ENCODE measurements at regions not wholly inside any gene's neighbourhood (a gene's known extent, or its start where the extent isn't known, plus 50 kb on each side); places are given as distances from the start of the nearest gene placed in this dataset.
"Not testable (repeated sequence)": the region's sequence is repeated elsewhere in the genome, so short reads cannot be mapped to it uniquely, and the experiment has no call there.

DNA sequence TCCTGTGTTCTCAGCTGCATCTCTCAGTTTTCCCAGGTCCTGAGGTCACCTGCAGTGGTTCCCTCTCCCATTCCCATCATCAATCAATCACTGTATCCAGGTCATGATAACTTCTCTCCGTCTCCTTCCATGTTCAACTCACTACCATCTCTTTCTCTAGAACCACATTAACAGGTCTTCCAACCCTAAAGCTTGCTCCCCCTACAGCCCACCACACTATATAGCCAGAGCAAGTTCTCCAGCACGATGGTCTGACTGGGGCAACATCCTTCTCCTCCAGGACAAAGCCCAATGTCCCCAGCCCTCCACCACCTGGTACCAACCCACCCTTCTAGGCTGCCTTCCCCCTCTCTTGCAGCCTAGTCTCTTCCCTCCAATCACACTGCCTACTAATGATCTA, 241.6 kb downstream of the CDK5RAP2 start:
- no peak for DNase-seq

DNA sequence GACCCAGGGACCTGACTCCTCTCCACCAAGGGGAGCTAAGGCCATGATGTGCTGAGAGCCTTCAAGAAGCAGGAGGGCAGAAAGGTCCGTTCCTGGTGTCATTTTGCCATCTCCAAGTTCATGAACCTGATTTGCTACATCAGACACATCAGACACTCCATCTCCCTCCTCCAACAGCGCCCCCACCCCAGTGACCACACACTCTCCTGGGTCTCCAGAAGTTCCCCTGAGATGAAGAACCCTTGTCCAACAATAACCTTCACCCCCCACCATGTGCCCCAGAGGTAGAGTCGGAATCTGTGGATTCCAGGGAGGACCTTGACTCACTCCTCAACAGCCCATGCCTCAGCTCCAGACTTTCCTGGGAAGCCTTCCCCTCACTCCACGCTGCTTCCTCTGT, 242.8 kb downstream of the CDK5RAP2 start:
- DNase-seq: no peak

DNA sequence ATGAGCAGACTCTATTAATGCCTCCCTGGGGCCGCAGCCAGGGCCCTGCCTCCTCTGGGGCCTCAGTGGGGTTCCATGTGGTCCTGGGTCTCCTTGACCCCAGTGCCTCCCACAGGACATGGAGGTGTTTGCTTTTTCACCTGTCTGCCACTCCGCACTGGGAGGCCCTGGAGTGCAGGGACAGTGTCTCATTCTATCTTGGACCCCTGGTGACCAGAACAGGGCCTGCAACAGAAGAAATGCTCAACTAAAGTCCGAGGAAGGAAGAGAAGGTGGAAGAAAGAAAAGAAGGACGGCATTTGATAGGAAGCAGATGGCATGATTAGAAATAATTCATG, 243.2 kb downstream of the CDK5RAP2 start:
- no peak for DNase-seq

DNA sequence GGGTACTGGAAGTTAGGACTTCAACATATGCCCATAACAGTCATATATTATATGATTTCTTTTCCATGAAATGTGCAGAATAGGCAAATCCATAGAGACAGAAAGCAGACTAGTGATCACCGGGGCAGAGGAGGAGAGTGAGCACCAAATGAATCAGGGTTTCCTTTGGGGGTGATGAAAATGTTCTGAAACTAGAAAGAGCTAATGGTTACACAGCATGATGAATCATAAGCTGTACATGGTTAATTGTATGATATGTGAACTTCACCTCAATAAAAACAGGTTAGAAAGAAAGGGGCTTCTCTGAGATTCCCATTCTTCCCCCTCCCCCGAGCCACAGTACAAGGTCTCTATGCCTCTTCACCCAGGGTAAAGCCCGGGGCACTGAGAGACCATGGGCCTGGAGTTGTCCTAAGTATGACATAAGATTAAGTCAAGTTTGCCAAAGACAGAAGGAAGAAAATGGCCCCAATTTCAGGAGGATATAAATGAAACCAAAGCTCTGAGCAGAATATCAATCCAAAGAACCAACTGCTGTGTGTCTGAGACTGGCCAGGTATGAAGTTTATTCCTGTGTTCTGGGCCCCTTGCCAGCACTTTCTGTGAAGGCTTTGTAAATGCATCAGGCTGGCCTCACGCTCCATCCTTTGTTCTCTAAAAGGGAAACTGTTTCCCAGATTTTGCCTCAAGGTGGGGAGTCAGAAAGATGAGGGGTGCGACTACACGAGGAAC, 243.8 kb downstream of the CDK5RAP2 start:
- DNase-seq: no peak

DNA sequence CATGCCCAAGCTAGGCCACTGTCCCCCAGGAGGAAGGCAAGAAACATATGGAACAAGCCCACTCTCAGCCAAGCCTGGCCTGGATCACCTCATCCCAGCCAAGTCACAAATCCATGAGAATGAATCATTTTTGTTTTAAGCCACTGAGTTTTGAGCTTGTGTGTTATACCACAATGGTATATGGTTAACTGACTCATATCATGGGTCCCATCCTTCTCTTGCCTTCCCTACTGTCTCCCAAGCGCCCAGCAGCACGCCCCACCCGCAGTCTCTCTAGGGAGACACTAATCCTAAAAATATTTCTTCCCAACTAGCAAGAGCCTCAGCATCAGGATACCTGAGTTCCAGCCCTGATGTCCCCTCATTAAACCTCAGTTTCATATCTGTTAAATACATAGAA, 248.1 kb downstream of the CDK5RAP2 start:
- no peak for DNase-seq

DNA sequence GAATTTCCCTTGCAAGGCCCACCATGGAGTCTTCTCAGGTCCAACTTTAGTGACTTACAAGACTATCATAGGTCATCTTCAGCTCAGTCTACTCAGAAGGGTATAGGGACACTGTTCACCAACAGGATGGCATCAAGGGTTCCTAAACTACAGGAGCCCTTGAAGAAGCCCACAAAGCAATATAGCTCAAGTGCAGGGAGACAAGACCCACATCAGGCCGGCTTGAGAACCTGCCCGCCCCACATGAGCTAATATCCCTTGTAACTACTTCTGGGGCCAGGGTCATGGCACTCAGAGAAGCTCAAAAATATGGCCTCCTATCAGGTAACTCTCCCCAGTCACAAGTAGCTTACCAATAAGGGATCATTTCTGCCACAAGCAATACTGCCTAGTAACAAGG, 249.9 kb downstream of the CDK5RAP2 start:
- DNase-seq: no peak

DNA sequence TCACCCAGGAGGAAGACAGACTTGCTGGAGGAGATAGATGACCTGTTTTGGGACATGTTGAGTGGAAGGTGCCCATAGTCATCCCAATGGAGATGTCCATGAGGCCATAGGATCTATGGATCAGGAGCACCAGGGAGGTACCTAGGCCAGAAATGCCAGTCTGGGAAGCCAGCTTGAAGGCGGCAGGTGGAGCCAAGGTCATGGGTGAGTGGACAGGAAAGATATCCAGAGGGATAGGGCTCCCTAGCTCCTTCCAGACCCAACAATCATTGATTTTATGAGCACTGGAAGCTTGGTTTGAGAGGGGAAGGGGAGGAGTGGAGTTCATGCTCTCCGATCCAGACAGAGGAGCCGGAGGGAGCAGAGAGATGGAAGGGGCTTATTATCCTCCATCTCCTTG, 252.6 kb downstream of the CDK5RAP2 start:
- DNase-seq: no peak

DNA sequence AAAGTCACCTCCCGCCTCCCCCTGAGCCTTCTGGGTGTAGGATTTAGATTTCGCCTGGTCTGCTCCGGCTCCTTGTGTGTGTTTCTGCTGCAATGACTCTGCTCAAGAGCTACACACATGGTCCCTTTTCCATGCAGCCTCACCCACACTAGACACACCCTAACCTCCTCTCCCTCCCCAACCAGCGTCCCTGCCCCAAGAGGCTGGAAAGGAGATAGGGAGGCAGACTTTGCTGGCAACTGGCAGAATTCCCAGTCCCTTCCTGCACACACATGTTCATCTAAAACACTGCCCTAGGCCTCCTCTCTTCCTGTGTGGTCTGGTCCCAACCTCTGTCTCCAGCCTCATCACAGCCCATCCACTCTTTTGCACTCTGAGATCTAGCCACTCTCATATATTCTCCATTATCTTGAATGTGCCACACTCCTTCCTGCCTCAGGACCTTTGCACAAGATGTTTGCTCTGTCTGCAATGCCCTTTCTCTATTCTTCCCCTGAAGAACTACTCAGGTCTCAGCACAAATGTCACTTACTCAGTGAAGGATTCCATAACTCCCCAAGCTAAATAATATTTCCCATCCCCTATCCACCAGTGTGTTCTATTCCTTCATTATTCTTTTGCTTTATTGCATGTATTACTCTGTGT, 253.8 kb downstream of the CDK5RAP2 start:
- no peak for DNase-seq

DNA sequence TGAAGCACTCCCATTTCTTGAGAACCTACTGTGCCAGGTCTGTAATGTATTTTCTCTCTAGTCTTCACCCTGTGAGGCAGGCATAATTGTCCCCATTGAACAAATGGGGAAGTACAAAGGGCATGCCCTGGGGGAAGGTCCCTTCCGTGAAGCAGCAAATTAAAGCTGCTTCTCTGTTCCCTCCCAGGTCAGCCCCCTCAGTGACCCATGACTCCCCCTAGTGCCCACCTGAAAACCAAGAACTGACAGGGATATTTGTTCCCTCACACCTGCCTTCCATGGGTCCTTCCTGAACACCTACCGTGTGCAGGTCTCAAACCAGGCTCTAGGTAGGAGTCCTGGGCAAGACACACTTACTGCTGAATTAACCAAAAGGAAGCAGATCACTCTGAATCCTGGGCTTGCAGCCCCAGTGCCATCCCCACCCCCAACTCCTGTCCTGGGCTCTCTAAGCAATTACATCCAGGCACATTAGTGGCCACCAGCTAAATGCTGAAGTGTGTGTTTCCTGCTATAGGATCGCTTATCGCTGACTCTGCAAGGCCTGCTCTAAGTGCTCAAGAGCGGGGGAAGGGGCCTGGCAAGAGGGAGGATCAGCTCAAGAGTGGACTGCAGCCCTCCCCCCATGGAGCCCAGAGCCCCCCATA, 254.8 kb downstream of the CDK5RAP2 start:
- no peak for DNase-seq

DNA sequence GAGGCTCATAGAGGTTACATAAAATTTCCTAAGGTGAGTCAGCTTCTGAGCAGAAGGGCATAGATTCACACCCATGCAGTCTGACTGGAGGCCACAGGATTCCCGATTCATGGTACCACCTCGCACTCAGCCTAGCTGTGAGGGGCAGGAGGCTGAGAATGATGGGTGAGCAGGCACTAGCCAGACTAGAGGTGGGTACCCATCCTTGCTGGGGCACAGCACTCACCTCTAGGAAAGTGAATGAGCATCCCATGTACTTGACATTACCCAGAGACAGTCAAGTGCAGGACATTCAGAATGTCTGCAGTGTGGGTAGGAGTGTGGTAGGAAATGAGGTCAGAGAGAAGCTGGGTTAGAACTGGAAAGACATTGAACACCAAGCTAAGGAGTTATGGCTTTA, 255.5 kb downstream of the CDK5RAP2 start:
- no peak for DNase-seq

DNA sequence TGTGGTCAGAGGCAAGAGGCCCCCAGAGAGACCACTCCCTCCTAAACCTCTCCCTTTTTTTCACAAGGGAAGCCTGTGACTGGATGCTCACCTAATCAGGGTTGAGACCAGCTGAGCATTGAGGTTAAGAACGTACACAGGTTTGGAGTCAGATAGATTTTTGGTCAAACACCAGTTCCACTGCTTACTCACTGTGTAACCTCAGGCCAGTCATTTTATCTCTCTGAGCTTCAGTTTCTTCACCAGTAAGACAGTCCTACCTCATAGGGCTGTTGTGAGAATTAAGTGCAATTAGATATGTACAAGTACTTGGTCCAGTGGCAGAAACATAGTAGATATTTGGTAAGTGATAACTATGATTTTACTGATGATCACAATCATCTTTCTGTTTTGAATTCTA, 256.8 kb downstream of the CDK5RAP2 start:
- DNase-seq: no peak

DNA sequence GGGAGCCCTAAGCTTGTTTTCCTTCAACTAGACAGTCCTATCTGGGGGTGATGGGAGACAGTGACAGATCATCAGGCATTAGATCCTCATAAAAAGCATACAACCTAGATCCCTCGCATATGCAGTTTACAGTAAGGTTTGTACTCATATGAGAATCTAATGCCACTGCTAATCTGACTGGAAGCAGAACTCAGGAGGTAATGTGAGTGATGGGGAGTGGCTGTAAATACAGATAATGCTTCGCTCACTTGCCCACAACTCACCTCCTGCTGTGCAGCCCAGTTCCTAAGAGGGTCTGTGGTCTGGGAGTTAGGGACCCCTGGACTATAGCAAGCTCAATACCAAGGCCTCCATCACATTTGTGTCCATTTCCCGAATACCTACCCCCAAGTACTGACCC, 260.5 kb downstream of the CDK5RAP2 start:
- DNase-seq: no peak

DNA sequence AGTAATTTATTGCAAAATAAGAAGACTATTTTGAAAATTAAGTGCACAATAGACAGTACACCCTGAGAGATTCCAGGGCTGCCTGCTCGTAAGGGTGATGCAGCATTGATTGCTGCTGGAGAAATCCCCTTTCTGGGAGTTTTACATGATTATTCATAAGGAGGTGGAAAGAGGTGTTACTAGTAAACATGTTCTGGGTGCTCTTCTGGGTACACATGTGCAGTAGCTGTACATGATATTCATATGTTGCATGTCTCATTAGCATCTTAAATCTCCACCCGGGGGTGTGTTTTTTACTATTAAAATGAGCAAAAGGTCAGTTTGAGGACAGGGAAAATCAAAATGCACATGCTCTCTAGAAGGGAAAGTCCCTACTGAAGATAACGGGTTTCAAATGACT, 264.8 kb downstream of the CDK5RAP2 start:
- DNase-seq: no peak

DNA sequence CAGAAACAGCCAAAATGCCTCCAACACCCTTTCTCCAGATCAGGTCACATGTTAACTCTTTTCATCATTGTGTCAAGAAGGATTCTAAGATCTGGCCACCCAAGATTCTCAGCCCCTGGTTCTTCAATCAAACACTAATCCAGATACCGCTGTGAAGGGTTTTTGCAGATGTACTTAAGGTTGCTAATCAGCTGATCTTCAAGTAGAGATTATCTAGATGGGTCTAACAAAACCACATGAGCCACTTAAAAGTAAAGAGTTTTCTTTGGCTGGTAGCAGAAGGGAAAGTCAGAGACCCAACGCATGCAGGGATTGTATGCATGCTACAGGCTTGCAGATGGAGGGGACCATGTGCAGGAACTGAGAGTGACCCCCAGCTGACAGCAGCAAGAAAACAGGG, 267.9 kb downstream of the CDK5RAP2 start:
- DNase-seq: no peak

DNA sequence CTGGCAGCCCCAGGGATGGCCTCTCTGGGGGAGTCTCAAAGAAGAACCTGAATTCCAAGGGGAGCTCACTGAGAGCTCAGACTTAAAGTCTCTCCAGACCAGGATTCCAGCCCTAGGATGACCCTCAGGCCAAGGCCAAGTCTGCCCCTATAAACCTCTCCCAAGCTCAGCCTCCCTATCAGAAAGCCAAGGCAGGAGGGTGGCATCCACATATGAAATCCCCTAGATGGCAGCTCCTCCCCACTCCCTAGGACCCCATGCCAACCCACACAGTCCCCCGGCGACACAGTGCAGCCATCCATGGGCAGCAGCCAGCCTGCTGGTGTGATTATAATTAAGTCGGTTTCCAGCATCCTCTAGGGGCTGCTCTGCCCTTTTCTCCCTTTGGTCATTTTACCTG, 269.9 kb downstream of the CDK5RAP2 start:
- no peak for DNase-seq

DNA sequence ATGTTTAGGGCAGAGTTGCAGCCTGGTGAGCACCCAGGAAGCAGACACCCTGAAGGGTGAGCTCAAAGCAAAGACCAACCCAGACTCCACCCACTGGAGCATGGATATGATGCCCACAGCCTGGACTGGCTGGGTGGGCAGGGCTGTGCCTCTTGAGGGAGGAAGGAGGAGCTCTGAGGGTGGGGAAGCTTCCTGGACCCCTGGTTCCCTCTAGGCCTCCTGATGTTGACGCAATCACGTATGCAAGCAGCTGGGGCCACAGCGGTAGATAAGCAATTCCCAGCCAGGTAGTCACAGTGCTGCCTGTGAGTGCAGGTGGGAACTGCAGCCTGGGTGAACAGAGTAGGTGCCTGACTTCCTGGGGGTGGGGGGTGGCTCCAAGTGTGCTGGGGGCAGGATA, 271.5 kb downstream of the CDK5RAP2 start:
- DNase-seq: no peak

DNA sequence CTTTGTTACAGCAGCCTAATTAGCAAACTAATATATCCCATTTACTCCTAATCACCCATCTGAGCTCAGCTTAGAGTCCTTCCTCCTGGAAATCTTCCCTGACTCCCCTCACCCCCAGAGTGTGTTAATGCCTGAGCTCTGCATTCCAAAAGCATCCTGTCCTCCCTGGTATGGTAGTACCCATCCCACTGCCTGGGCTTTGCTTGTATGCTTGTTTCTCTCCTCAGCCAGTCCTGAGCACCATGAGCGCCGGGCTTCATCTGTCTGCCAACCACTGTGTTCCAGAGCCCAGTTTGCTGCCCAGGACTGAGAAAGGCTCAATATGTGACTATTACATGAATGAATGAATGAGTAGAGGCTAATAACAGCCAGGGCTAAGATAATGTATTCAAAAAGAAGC, 272.4 kb downstream of the CDK5RAP2 start:
- no peak for DNase-seq

DNA sequence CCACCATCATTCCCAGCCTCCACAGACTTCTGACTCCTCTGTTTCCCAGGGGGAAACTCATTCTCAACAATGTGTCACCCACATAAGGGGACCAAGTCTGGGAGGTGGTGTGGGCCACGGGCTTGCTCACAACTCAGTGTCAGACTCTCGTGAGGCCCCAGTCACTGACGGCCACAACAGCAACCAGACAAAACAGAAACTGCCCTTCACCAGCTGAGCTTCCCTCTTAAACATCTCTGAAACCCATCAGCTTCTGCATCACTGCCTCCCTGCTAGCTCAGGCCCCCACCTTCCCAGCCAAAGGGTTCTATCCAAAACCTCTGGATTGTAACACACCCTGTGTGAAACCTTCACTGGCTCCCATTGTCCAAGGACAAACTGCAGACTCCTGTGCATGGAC, 273.4 kb downstream of the CDK5RAP2 start:
- no peak for DNase-seq

DNA sequence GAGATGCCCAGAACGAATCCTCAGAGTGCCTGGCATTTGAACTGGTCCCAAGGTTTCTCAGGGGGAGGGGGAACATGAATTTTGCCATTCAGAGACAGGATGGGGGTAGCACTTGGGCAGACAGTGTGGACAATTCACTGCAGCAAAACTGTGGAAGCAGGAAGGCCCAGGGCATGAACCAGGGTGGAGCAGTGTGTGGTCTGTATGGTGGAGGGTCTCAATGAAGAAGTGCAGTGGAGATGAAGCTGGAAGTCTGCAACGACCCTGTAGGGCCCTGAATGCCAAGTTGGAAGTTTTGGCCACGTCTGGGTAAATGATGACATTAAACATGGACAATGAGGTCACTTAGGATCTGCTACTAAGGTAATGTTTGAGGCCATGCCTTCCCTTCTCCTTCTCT, 273.9 kb downstream of the CDK5RAP2 start:
- no peak for DNase-seq

DNA sequence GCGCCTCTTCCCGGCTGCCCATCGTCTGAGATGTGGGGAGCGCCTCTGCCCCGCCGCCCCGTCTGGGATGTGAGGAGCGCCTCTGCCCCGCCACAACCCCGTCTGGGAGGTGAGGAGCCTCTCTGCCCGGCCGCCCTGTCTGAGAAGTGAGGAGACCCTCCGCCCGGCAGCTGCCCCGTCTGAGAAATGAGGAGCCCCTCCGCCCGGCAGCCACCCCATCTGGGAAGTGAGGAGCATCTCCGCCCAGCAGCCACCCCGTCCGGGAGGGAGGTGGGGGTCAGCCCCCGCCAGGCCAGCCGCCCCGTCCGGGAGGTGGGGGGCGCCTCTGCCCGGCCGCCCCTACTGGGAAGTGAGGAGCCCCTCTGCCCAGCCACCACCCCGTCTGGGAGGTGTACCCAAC, 275.1 kb downstream of the CDK5RAP2 start:
- not testable (repeated sequence) for DNase-seq

DNA sequence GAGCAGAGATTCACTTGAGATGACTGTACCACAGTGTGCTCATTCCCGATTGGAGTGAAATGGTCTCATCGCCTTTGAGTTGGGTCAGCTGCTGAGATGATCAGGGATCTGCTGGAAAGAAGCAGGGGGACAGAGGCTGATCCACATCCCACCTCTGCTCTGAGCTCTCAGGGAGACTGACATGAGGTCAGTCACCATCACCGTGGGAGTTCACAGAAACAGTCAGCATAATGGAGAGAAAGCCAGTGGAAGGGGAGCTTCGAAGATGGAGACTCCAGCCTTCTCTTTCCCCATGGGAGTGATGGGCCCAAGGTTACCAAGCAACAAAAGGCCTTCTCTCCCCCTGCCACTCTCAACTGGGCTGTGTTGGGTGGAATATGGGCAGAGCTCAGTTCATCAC, 276.4 kb downstream of the CDK5RAP2 start:
- no peak for DNase-seq

DNA sequence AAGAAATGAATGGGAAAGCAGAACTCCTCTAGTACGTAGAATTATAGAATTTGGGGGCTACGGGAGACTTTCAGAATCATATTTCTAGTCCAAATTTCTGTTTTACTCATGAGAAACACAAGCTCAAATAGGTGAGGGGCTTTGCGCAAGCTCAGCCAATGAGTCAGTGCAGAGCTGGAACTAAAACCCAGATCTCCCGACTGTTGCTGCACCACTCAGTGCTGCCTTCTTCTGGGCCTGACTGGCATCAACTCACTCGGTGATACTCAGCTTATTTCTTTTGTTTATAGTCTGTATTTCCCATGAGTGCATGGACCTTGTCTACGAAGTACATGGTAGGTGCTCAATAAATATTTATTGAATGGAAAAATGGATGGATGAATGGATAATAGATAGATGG, 280.2 kb downstream of the CDK5RAP2 start:
- DNase-seq: no peak

DNA sequence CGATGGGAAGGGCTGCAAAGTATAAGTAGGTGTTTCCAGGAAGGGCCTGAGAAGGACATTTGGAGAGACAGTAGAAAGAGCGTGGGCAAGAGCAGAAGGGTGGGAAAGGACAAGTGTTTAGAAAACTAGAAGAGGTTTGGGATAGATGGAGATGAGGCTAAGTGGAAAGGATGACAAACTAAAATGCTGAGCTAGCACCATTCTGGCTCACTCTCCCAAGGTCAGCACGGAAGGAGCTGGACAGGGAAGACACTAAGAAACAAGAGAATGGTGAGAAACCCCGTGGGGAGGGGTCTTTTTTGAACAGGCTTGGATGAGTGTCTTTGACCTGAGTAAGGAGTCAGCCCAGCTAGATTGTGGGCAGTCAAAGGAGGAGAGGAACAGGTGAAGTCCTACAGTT, 286.0 kb downstream of the CDK5RAP2 start:
- DNase-seq: no peak

DNA sequence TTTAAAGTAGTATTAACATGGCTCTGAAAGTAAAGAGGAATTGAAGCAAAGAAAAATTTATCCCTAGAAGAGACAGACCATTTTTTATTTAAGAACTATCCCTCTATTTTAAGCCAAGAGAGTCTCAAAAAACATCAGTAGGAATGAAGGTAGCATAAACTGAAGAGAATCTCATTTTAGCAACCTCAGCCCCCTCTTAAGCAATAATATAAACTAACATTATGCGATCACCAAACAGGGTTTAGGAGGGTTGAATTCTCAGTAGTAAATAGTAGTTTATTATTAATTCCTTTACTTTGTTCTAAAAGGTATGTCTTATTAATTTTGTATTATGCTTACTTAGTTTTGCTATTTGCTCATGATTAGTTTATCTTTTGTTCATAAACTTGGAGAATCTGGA, 287.4 kb downstream of the CDK5RAP2 start:
- DNase-seq: no peak

DNA sequence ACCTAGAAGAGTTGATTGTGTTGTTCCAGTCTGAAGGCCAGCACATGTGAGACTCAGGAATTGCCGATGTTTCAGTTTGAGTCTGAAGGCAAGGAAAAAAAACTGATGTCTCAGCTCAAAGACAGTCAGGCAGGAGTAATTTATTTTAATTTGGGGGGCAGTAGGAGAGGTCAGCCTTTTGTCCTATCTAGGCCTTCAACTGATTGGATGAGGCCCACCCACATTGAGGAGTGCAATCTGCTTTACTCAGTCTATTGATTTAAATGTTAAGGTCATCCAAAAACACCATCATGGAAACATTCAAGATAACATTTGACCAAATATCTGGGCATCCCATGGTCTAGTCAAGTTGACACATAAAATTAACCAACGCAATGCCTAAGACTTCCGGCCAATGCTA, 288.9 kb downstream of the CDK5RAP2 start:
- no peak for DNase-seq
